SK-N-SH (cell line): ENCODE measurements at regions not wholly inside any gene's neighbourhood (a gene's known extent, or its start where the extent isn't known, plus 50 kb on each side); places are given as distances from the start of the nearest gene placed in this dataset.

Source experiments
- CTCF ChIA-PET: fragments of 300-600, 350-600 bp; formaldehyde crosslinking; extraction: SDS; loops from one replicate; lab custom pipeline; 2021; lab: Yijun Ruan, JAX
- POLR2A ChIA-PET: fragments of 350-600 bp; sonication (Branson Sonifier 250); formaldehyde crosslinking; extraction: SDS; loops from one replicate; lab custom pipeline; 2020; ENCODE audit warnings: antibody characterized with exemption, inconsistent platforms; lab: Yijun Ruan, JAX
- DNase-seq: peaks from one replicate; pipeline ENCODE4 v3.0.0; 2012
- H2AFZ ChIP-seq: fragments of 200-600 bp; sonication (generic); 2 replicates; pipeline ENCODE4 v1.8.1; 2016; ENCODE audit warnings: antibody characterized with exemption, mild to moderate bottlenecking, low read depth
- H3F3A ChIP-seq: fragments of 200-600 bp; sonication (generic); replicated peaks from 2 replicates; pipeline ENCODE3; 2016; ENCODE audit warnings: antibody characterized with exemption, mild to moderate bottlenecking; ENCODE audit not compliant: insufficient read depth
- H3K27ac ChIP-seq, 2 experiments: fragments of 200-500 bp in 1 of 2; fragments of 200-600 bp in 1 of 2; sonication (Bioruptor generic) in 1 of 2; sonication (generic), shearing (Covaris generic) in 1 of 2; 2 replicates each; pipeline versions ENCODE4 v1.5.1 to v1.6.1; 2014 to 2016; ENCODE audit warnings: low read depth in 2 of 2, inconsistent platforms in 1 of 2, low read length in 1 of 2, mild to moderate bottlenecking in 1 of 2, mixed read lengths in 1 of 2
- H3K27me3 ChIP-seq: fragments of 200-600 bp; sonication (generic), shearing (Covaris generic); 2 replicates; pipeline ENCODE4 v1.6.1; 2016; ENCODE audit warnings: mixed run types; ENCODE audit not compliant: insufficient read depth
- H3K36me3 ChIP-seq, 2 experiments: fragments of 200-500 bp in 1 of 2; fragments of 200-600 bp in 1 of 2; sonication (Bioruptor generic) in 1 of 2; sonication (generic) in 1 of 2; replicated peaks in 1 of 2; 2 replicates each; pipeline versions ENCODE3 to v1.5.1; 2014 to 2016; ENCODE audit warnings: low read length in 1 of 2, mild to moderate bottlenecking in 1 of 2; ENCODE audit not compliant: insufficient read depth in 2 of 2, control insufficient read depth in 1 of 2
- H3K4me1 ChIP-seq, 2 experiments: fragments of 200-500 bp in 1 of 2; fragments of 200-600 bp in 1 of 2; sonication (Bioruptor generic) in 1 of 2; sonication (generic), shearing (Covaris generic) in 1 of 2; 2 replicates each; pipeline versions ENCODE4 v1.5.1 to v1.6.1; 2014 to 2016; ENCODE audit warnings: low read depth in 1 of 2, low read length in 1 of 2, mixed run types in 1 of 2; ENCODE audit not compliant: insufficient read depth in 2 of 2, control insufficient read depth in 1 of 2
- H3K4me2 ChIP-seq: fragments of 200-600 bp; sonication (generic), shearing (Covaris generic); 2 replicates; pipeline ENCODE4 v1.6.1; 2017; ENCODE audit warnings: mixed run types
- H3K4me3 ChIP-seq, 2 experiments: fragments of 200-500 bp in 1 of 2; fragments of 200-600 bp in 1 of 2; sonication (Bioruptor generic) in 1 of 2; sonication (generic), shearing (Covaris generic) in 1 of 2; 2 replicates each; pipeline versions ENCODE4 v1.5.1 to v1.8.1; 2014 to 2016; ENCODE audit warnings: low read depth in 2 of 2, inconsistent platforms in 1 of 2, low read length in 1 of 2, mild to moderate bottlenecking in 1 of 2, mixed read lengths in 1 of 2, moderate library complexity in 1 of 2
- H3K79me2 ChIP-seq: fragments of 200-600 bp; sonication (generic); 2 replicates; pipeline ENCODE4 v1.8.1; 2017; ENCODE audit warnings: mild to moderate bottlenecking; ENCODE audit not compliant: insufficient read depth
- H3K9ac ChIP-seq: fragments of 200-600 bp; sonication (generic); 2 replicates; pipeline ENCODE4 v1.6.1; 2017; ENCODE audit warnings: mixed run types
- H3K9me2 ChIP-seq: fragments of 200-600 bp; sonication (generic); 2 replicates; pipeline ENCODE4 v1.6.1; 2017; ENCODE audit warnings: mixed run types
- H3K9me3 ChIP-seq: fragments of 200-600 bp; sonication (generic); 2 replicates; pipeline ENCODE4 v1.6.1; 2017; ENCODE audit warnings: mixed run types, mild to moderate bottlenecking, moderate library complexity
- H4K20me1 ChIP-seq: fragments of 200-600 bp; sonication (generic); 2 replicates; pipeline ENCODE4 v1.6.1; 2017; ENCODE audit warnings: mild to moderate bottlenecking, mixed run types; ENCODE audit not compliant: insufficient read depth
- ELF1 ChIP-seq: IDR thresholded peaks from 2 replicates; pipeline ENCODE4 v1.4.0; 2012
- EP300 ChIP-seq, 2 experiments: IDR thresholded peaks; 2 replicates each; pipeline versions ENCODE4 v1.4.0 to v1.6.1; 2012; ENCODE audit warnings: borderline replicate concordance in 1 of 2, low read depth in 1 of 2, low read length in 1 of 2
- EZH2phosphoT487 ChIP-seq: fragments of 200-600 bp; sonication (generic); IDR thresholded peaks from 2 replicates; pipeline ENCODE4 v1.6.1; 2017; ENCODE audit warnings: low read depth, mixed run types, mild to moderate bottlenecking, antibody characterized with exemption, moderate library complexity, borderline replicate concordance
- FOXJ3 ChIP-seq: sonication (generic); formaldehyde crosslinking; IDR thresholded peaks from 2 replicates; pipeline ENCODE4 v1.5.1; 2020; ENCODE audit warnings: mild to moderate bottlenecking, missing genetic modification reagents
- FOXM1 ChIP-seq: IDR thresholded peaks from 2 replicates; pipeline ENCODE4 v1.4.0; 2012; ENCODE audit warnings: low read depth, mild to moderate bottlenecking
- GABPA ChIP-seq: IDR thresholded peaks from 2 replicates; pipeline ENCODE4 v1.4.0; 2012; ENCODE audit warnings: low read depth, mild to moderate bottlenecking
- GATA2 ChIP-seq: sonication (generic); formaldehyde crosslinking; IDR thresholded peaks from 2 replicates; pipeline ENCODE4 v1.5.0; 2020; ENCODE audit warnings: mild to moderate bottlenecking, missing genetic modification reagents
- JUND ChIP-seq: IDR thresholded peaks from 2 replicates; pipeline ENCODE4 v1.4.0; 2012
- MXI1 ChIP-seq: IDR thresholded peaks from 2 replicates; pipeline ENCODE4 v1.6.1; 2012; ENCODE audit warnings: mild to moderate bottlenecking, low read depth, low read length, improper control_type of control experiment
- POLR2AphosphoS5 ChIP-seq: IDR thresholded peaks from 2 replicates; pipeline ENCODE4 v1.6.1; 2012; ENCODE audit warnings: low read depth, low read length
- RAD21 ChIP-seq: IDR thresholded peaks from 2 replicates; pipeline ENCODE4 v1.6.1; 2012; ENCODE audit warnings: mild to moderate bottlenecking, low read length
- RFX5 ChIP-seq: IDR thresholded peaks from 2 replicates; pipeline ENCODE4 v1.6.1; 2012; ENCODE audit warnings: mild to moderate bottlenecking, improper control_type of control experiment, low read length
- RXRA ChIP-seq: IDR thresholded peaks from 2 replicates; pipeline ENCODE4 v1.4.0; 2012; ENCODE audit warnings: low read depth, mild to moderate bottlenecking, borderline replicate concordance
- SIN3A ChIP-seq: IDR thresholded peaks from 2 replicates; pipeline ENCODE4 v1.6.1; 2012; ENCODE audit warnings: low read depth, mild to moderate bottlenecking, low read length, moderate library complexity, borderline replicate concordance
- SMC3 ChIP-seq: IDR thresholded peaks from 2 replicates; pipeline ENCODE4 v1.6.1; 2012; ENCODE audit warnings: low read depth, low read length, improper control_type of control experiment
- TCF12 ChIP-seq: IDR thresholded peaks from 2 replicates; pipeline ENCODE4 v1.4.0; 2012
- YY1 ChIP-seq: IDR thresholded peaks from 2 replicates; pipeline ENCODE4 v1.4.0; 2012; ENCODE audit warnings: low read depth, mild to moderate bottlenecking
- WGBS: methylation state at CpG from one replicate; pipeline ENCODE4 v1.1.6; 2017; ENCODE audit warnings: low lambda C conversion rate; 5-methylcytosine and 5-hydroxymethylcytosine counted together
- TF ChIP-seq, protein P1 (sequence below): IDR thresholded peaks from 2 replicates; pipeline ENCODE4 v1.4.0; 2012; ENCODE audit warnings: low read depth, borderline replicate concordance
- TF ChIP-seq, protein P2 (sequence below): fragments of 150-350 bp; IDR thresholded peaks from 2 replicates; pipeline ENCODE4 v1.6.1; 2017; ENCODE audit warnings: antibody characterized with exemption, low read length, low read depth, borderline replicate concordance
- TF ChIP-seq, protein P3 (sequence below): IDR thresholded peaks from 2 replicates; pipeline ENCODE4; 2012
- TF ChIP-seq, protein P4 (sequence below): fragments of 150-350 bp; IDR thresholded peaks from 2 replicates; pipeline ENCODE4 v1.6.1; 2016; ENCODE audit warnings: mild to moderate bottlenecking, low read depth, low read length
- TF ChIP-seq, protein P5 (sequence below): fragments of 200-600 bp; sonication (generic); IDR thresholded peaks from 2 replicates; pipeline ENCODE4 v1.6.1; 2017; ENCODE audit warnings: antibody characterized with exemption, mild to moderate bottlenecking, moderate library complexity
- TF ChIP-seq, protein P6 (sequence below): IDR thresholded peaks from 2 replicates; pipeline ENCODE4 v1.4.0; 2012; ENCODE audit warnings: low read depth

DNA sequence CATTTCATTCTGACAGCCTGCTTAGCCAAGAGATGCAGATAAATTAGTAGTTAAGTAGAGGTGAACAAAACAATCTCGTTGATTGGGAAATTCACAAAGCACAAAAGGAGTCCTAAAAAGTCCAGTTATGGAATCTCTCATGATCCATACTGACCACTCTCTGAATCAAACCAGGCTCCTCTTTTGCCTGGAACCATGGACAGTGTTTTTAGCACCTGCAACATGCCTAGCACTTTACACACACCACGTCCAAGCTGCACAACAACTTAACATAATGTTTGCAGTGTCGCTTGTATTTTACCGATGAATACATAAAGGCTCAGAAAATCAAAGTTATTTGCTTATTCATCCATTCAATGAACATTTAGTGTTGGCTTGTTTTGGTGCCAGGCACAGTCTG is 101.8 kb upstream of the ST8SIA2 start:
- no peaks in the 10 kb centered on the region for H3K79me2 ChIP-seq
- H3F3A ChIP-seq = no peaks in the 10 kb centered on the region
- no peak for DNase-seq
- TF ChIP-seq ELF1 (no peak), FOXM1 (no peak), EP300 (IDR thresholded peaks at IDR 0.05; ENCODE audit: borderline replicate concordance in 1 of 2, low read depth in 1 of 2, low read length in 1 of 2) (no peak), GABPA (no peak), EZH2phosphoT487 (no peak), SMC3 (no peak), RFX5 (no peak), POLR2AphosphoS5 (no peak), MXI1 (no peak)
- TF ChIP-seq, protein P1, sequence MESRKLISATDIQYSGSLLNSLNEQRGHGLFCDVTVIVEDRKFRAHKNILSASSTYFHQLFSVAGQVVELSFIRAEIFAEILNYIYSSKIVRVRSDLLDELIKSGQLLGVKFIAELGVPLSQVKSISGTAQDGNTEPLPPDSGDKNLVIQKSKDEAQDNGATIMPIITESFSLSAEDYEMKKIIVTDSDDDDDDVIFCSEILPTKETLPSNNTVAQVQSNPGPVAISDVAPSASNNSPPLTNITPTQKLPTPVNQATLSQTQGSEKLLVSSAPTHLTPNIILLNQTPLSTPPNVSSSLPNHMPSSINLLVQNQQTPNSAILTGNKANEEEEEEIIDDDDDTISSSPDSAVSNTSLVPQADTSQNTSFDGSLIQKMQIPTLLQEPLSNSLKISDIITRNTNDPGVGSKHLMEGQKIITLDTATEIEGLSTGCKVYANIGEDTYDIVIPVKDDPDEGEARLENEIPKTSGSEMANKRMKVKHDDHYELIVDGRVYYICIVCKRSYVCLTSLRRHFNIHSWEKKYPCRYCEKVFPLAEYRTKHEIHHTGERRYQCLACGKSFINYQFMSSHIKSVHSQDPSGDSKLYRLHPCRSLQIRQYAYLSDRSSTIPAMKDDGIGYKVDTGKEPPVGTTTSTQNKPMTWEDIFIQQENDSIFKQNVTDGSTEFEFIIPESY = no peak
- TF ChIP-seq, protein P2, sequence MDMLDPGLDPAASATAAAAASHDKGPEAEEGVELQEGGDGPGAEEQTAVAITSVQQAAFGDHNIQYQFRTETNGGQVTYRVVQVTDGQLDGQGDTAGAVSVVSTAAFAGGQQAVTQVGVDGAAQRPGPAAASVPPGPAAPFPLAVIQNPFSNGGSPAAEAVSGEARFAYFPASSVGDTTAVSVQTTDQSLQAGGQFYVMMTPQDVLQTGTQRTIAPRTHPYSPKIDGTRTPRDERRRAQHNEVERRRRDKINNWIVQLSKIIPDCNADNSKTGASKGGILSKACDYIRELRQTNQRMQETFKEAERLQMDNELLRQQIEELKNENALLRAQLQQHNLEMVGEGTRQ = no peak
- TF ChIP-seq, all 33 proteins: peak for 0
- ChIA-PET CTCF (interaction anchor here (1.5 kb wide), 1 partner anchor 15 kb away, joined by 4 read pairs; no protein-coding TSS in a partner anchor), POLR2A (no interaction called here)
- no peaks in the 10 kb centered on the region for H3K27me3 ChIP-seq
- WGBS = 42% methylated on average over 4 of the region's 4 CpGs
- no peaks in the 10 kb centered on the region for H4K20me1 ChIP-seq
- H3K9ac ChIP-seq = no peak overlapping the region
- H3K9me3 ChIP-seq = no peaks in the 10 kb centered on the region
- no peaks in the 10 kb centered on the region for H3K4me1 ChIP-seq
- H3K4me2 ChIP-seq = no peak overlapping the region
- no peak overlapping the region for H3K4me3 ChIP-seq
- no peak overlapping the region for H2AFZ ChIP-seq
- H3K36me3 ChIP-seq = no peaks in the 10 kb centered on the region
- no peak overlapping the region for H3K27ac ChIP-seq
- H3K9me2 ChIP-seq = no peaks in the 10 kb centered on the region

DNA sequence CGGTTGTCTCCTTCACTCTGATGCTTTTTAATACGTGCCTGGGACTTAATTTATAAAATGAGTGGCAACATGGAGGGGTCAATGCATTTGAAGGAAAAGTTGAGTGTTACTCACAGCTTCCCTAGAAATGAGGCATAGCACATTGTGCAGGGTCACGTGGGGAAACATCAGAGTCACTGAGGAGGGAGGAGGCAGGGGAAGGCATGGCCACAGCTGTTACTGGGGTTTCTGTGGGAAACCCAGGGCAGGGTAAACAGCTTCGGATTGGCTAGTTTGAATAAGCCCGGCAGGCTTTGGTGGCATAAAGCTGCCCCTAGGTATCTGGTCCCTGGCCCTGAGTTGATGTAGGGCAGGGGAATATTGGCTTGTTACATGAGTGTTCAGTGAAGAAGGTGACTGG is 98.9 kb upstream of the ST8SIA2 start:
- no peak for DNase-seq
- H2AFZ ChIP-seq = no peak overlapping the region
- no peaks in the 10 kb centered on the region for H3K4me1 ChIP-seq
- POLR2A ChIA-PET = no interaction called here
- H3K9me3 ChIP-seq = no peaks in the 10 kb centered on the region
- no peaks in the 10 kb centered on the region for H4K20me1 ChIP-seq
- no peaks in the 10 kb centered on the region for H3K9me2 ChIP-seq
- no peak overlapping the region for H3K4me2 ChIP-seq
- no peaks in the 10 kb centered on the region for H3K27me3 ChIP-seq
- no peaks in the 10 kb centered on the region for H3F3A ChIP-seq
- WGBS = 24% methylated on average over 5 of the region's 5 CpGs
- H3K79me2 ChIP-seq = no peaks in the 10 kb centered on the region
- CTCF ChIA-PET = interaction anchor here (0.6 to 2.5 kb wide), 3 partner anchors 12 to 71 kb away, joined by 3 to 7 read pairs (median 4); no protein-coding TSS in a partner anchor
- no peak overlapping the region for H3K4me3 ChIP-seq
- H3K9ac ChIP-seq = no peak overlapping the region
- H3K36me3 ChIP-seq = no peaks in the 10 kb centered on the region
- no peak overlapping the region for H3K27ac ChIP-seq
- no peak for TF ChIP-seq TCF12
- TF ChIP-seq, protein P3, sequence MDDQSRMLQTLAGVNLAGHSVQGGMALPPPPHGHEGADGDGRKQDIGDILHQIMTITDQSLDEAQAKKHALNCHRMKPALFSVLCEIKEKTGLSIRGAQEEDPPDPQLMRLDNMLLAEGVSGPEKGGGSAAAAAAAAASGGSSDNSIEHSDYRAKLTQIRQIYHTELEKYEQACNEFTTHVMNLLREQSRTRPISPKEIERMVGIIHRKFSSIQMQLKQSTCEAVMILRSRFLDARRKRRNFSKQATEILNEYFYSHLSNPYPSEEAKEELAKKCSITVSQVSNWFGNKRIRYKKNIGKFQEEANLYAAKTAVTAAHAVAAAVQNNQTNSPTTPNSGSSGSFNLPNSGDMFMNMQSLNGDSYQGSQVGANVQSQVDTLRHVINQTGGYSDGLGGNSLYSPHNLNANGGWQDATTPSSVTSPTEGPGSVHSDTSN = no peak
- TF ChIP-seq JUND = no peak
- TF ChIP-seq GATA2 (CRISPR knock-in tag) = no peak
- no peak for TF ChIP-seq EZH2phosphoT487
- TF ChIP-seq MXI1 = no peak
- TF ChIP-seq, protein P4, sequence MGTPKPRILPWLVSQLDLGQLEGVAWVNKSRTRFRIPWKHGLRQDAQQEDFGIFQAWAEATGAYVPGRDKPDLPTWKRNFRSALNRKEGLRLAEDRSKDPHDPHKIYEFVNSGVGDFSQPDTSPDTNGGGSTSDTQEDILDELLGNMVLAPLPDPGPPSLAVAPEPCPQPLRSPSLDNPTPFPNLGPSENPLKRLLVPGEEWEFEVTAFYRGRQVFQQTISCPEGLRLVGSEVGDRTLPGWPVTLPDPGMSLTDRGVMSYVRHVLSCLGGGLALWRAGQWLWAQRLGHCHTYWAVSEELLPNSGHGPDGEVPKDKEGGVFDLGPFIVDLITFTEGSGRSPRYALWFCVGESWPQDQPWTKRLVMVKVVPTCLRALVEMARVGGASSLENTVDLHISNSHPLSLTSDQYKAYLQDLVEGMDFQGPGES = no peak
- TF ChIP-seq, protein P5, sequence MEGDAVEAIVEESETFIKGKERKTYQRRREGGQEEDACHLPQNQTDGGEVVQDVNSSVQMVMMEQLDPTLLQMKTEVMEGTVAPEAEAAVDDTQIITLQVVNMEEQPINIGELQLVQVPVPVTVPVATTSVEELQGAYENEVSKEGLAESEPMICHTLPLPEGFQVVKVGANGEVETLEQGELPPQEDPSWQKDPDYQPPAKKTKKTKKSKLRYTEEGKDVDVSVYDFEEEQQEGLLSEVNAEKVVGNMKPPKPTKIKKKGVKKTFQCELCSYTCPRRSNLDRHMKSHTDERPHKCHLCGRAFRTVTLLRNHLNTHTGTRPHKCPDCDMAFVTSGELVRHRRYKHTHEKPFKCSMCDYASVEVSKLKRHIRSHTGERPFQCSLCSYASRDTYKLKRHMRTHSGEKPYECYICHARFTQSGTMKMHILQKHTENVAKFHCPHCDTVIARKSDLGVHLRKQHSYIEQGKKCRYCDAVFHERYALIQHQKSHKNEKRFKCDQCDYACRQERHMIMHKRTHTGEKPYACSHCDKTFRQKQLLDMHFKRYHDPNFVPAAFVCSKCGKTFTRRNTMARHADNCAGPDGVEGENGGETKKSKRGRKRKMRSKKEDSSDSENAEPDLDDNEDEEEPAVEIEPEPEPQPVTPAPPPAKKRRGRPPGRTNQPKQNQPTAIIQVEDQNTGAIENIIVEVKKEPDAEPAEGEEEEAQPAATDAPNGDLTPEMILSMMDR = no peak
- TF ChIP-seq, protein P6, sequence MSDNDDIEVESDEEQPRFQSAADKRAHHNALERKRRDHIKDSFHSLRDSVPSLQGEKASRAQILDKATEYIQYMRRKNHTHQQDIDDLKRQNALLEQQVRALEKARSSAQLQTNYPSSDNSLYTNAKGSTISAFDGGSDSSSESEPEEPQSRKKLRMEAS = no peak
- TF ChIP-seq FOXJ3 = no peak
- TF ChIP-seq RXRA = no peak
- TF ChIP-seq SIN3A = no peak
- TF ChIP-seq YY1 = no peak
- no peak for TF ChIP-seq RAD21
